ENCODE measurements at regions not wholly inside any gene's neighbourhood (a gene's known extent, or its start where the extent isn't known, plus 50 kb on each side); places are given as distances from the start of the nearest gene placed in this dataset.

GRCh38 chr2:216286616-216287231, 85.6 kb downstream of the MARCHF4 start:
- DNase-seq (ENCODE audit: low read depth, low spot score) (no peak), ATAC-seq (no peak)
- H3K4me1 ChIP-seq (ENCODE audit: control insufficient read depth, insufficient read depth, low read length), result no peaks in the 10 kb centered on the region
- no peaks in the 10 kb centered on the region for H3K27me3 ChIP-seq (ENCODE audit: control insufficient read depth, insufficient read depth, low read length)
- TF ChIP-seq POLR2AphosphoS5 (IDR thresholded peaks at IDR 0.05; ENCODE audit: low read depth, low read length) (no peak), CTCF (IDR thresholded peaks at IDR 0.05) (no peak), REST (IDR thresholded peaks at IDR 0.05; ENCODE audit: insufficient read depth in 1 of 2, low read depth in 2 of 2, low read length in 1 of 2) (no peak), SIN3A (IDR thresholded peaks at IDR 0.05; ENCODE audit: borderline replicate concordance, insufficient read depth, low read depth, low read length) (no peak), TCF7L2 (IDR thresholded peaks at IDR 0.05; ENCODE audit: low read depth, low read length) (no peak)
- no peaks in the 10 kb centered on the region for H3K36me3 ChIP-seq (ENCODE audit: control insufficient read depth, insufficient read depth, low read length)
- in situ Hi-C loops (cut with HindIII; ENCODE audit: low pct_unique_long_range_greater_than_20kb, low sequenced_read_pairs) (no loop called here), intact Hi-C loops (cut with micrococcal nuclease; ENCODE audit: unreplicated experiment) (no loop called here)
- H3K9me3 ChIP-seq (ENCODE audit: control insufficient read depth, insufficient read depth, low read depth, low read length), result no peaks in the 10 kb centered on the region
- ChIA-PET CTCF (no interaction called here), POLR2A (no interaction called here)
- no peak overlapping the region for H3K27ac ChIP-seq (ENCODE audit: low read length)
- no TSS peak for BruUV-seq (replicated peaks)
- H3K4me3 ChIP-seq (ENCODE audit: low read depth in 2 of 2, low read length in 2 of 2), result no peak overlapping the region

GRCh38 chr2:216285701-216286100, 86.6 kb downstream of the MARCHF4 start:
- Histone ChIP-seq H3K27ac (ENCODE audit: low read length) (no peak overlapping the region), H3K9me3 (ENCODE audit: control insufficient read depth, insufficient read depth, low read depth, low read length) (no peaks in the 10 kb centered on the region), H3K27me3 (ENCODE audit: control insufficient read depth, insufficient read depth, low read length) (no peaks in the 10 kb centered on the region), H3K4me3 (ENCODE audit: low read depth in 2 of 2, low read length in 2 of 2) (no peak overlapping the region), H3K36me3 (ENCODE audit: control insufficient read depth, insufficient read depth, low read length) (no peaks in the 10 kb centered on the region), H3K4me1 (ENCODE audit: control insufficient read depth, insufficient read depth, low read length) (no peaks in the 10 kb centered on the region)
- in situ Hi-C loops (cut with HindIII; ENCODE audit: low pct_unique_long_range_greater_than_20kb, low sequenced_read_pairs) (no loop called here), intact Hi-C loops (cut with micrococcal nuclease; ENCODE audit: unreplicated experiment) (no loop called here)
- ATAC-seq (no peak), DNase-seq (ENCODE audit: low read depth, low spot score) (no peak)
- BruUV-seq (replicated peaks), result no TSS peak
- POLR2A ChIA-PET, result no interaction called here
- TF ChIP-seq CTCF (IDR thresholded peaks at IDR 0.05), result no peak
- TF ChIP-seq POLR2AphosphoS5 (IDR thresholded peaks at IDR 0.05; ENCODE audit: low read depth, low read length), result no peak
- CTCF ChIA-PET, result no interaction called here
